Endothelial cell of umbilical vein (primary cell): ENCODE measurements at regions not wholly inside any gene's neighbourhood (a gene's known extent, or its start where the extent isn't known, plus 50 kb on each side); places are given as distances from the start of the nearest gene placed in this dataset.

Experiments
- BruUV-seq: library from RNA; stranded (reverse); fragments of 400-500 nt; replicated peaks from 2 replicates; lab custom pipeline; 2021; lab: Mats Ljungman, UMichigan
- CTCF ChIA-PET: fragments of 300-600, 350-600 bp; sonication (Branson Sonifier 250); formaldehyde crosslinking; loops from one replicate; lab custom pipeline; 2021; ENCODE audit warnings: antibody characterized with exemption, inconsistent platforms; lab: Charles Lee
- POLR2A ChIA-PET: fragments of 300-600, 350-600 bp; sonication (Branson Sonifier 250); formaldehyde crosslinking; loops from one replicate; lab custom pipeline; 2021; ENCODE audit warnings: antibody characterized with exemption, inconsistent platforms; lab: Charles Lee
- DNase-seq: peaks from one replicate; pipeline ENCODE4 v3.0.0-alpha.2; 2011; ENCODE audit warnings: low read depth, low spot score
- FAIRE-seq: peaks from 2 replicates; lab custom pipeline; 2011; peaks lifted over from hg19 to GRCh38; lab: Jason Lieb, UNC
- H2AFZ ChIP-seq: 2 replicates; pipeline ENCODE4 v1.6.0; 2012; ENCODE audit warnings: low read depth, low read length, control low read depth, inconsistent platforms
- H3K27ac ChIP-seq: 2 replicates; pipeline ENCODE4 v1.5.1; 2011; ENCODE audit warnings: low read depth, mild to moderate bottlenecking, control low read depth, low read length, moderate library complexity; ENCODE audit not compliant: insufficient read depth
- H3K27me3 ChIP-seq, 2 experiments: 2 replicates each; pipeline versions ENCODE4 v1.6.0 to v1.6.1; 2011; ENCODE audit warnings: low read length in 2 of 2, mixed read lengths in 1 of 2; ENCODE audit not compliant: control insufficient read depth in 2 of 2, insufficient read depth in 2 of 2
- H3K36me3 ChIP-seq, 2 experiments: 2 replicates in 1 of 2; 3 replicates in 1 of 2; pipeline ENCODE4 v1.5.1; 2011; ENCODE audit warnings: low read length in 2 of 2, mild to moderate bottlenecking in 1 of 2, moderate library complexity in 1 of 2; ENCODE audit not compliant: control insufficient read depth in 2 of 2, insufficient read depth in 2 of 2; ENCODE audit errors: extremely low read depth in 1 of 2
- H3K4me1 ChIP-seq: 3 replicates; pipeline ENCODE4 v1.5.1; 2011; ENCODE audit warnings: mild to moderate bottlenecking, low read length; ENCODE audit not compliant: control insufficient read depth, insufficient read depth; ENCODE audit errors: extremely low read depth
- H3K4me2 ChIP-seq: 2 replicates; pipeline ENCODE4 v1.6.1; 2011; ENCODE audit warnings: low read length, control low read depth, mixed read lengths; ENCODE audit not compliant: insufficient read depth
- H3K4me3 ChIP-seq, 3 experiments: fragments of 200-600 bp in 1 of 3; sonication (generic), shearing (Covaris generic) in 1 of 3; replicated peaks in 1 of 3; 2 replicates each; pipeline ENCODE4 v1.5.1; 2011 to 2016; ENCODE audit warnings: control low read depth in 3 of 3, low read length in 3 of 3, mild to moderate bottlenecking in 2 of 3, inconsistent platforms in 1 of 3, low read depth in 1 of 3, moderate library complexity in 1 of 3; ENCODE audit not compliant: insufficient read depth in 1 of 3
- H3K79me2 ChIP-seq: 2 replicates; pipeline ENCODE4 v1.6.0; 2012; ENCODE audit warnings: low read length, inconsistent platforms; ENCODE audit not compliant: control insufficient read depth, insufficient read depth
- H3K9ac ChIP-seq: replicated peaks from 2 replicates; pipeline ENCODE3; 2011; ENCODE audit warnings: low read length, control low read depth; ENCODE audit not compliant: insufficient read depth; ENCODE audit errors: extremely low read depth
- H3K9me1 ChIP-seq: replicated peaks from 3 replicates; pipeline ENCODE4 v1.6.0; 2011; ENCODE audit warnings: mild to moderate bottlenecking, low read length; ENCODE audit not compliant: control insufficient read depth, insufficient read depth; ENCODE audit errors: extremely low read depth
- H3K9me3 ChIP-seq: replicated peaks from 2 replicates; pipeline ENCODE4 v1.5.1; 2012; ENCODE audit warnings: low read length, inconsistent platforms; ENCODE audit not compliant: control insufficient read depth, insufficient read depth
- H4K20me1 ChIP-seq: replicated peaks from 2 replicates; pipeline ENCODE3; 2011; ENCODE audit warnings: mild to moderate bottlenecking, low read length; ENCODE audit not compliant: control insufficient read depth, insufficient read depth; ENCODE audit errors: extremely low read depth
- CTCF ChIP-seq, 2 donors: IDR thresholded peaks; 1 replicate in 1 of 2; 2 replicates in 1 of 2; pipeline ENCODE4 v1.5.1; 2011; ENCODE audit warnings: low read length in 2 of 2, mild to moderate bottlenecking in 2 of 2, moderate library complexity in 2 of 2, control low read depth in 1 of 2, inconsistent platforms in 1 of 2, low read depth in 1 of 2; ENCODE audit not compliant: insufficient read depth in 1 of 2; ENCODE audit errors: extremely low read depth in 1 of 2
- EZH2 ChIP-seq: IDR thresholded peaks from 2 replicates; pipeline ENCODE4 v1.6.1; 2012; ENCODE audit warnings: borderline replicate concordance, low read depth, mild to moderate bottlenecking, moderate library complexity, low read length, inconsistent platforms; ENCODE audit not compliant: severe bottlenecking
- FOS ChIP-seq: IDR thresholded peaks from 2 replicates; pipeline ENCODE4 v1.6.1; 2011; ENCODE audit warnings: mild to moderate bottlenecking, low read length, moderate library complexity, borderline replicate concordance; ENCODE audit not compliant: insufficient read depth
- JUN ChIP-seq: IDR thresholded peaks from 2 replicates; pipeline ENCODE4 v1.6.1; 2011; ENCODE audit warnings: borderline replicate concordance, low read depth; ENCODE audit not compliant: insufficient read length, insufficient read depth
- MYC ChIP-seq: IDR thresholded peaks from one replicate; pipeline ENCODE4 v1.6.1; 2011; ENCODE audit warnings: mild to moderate bottlenecking, low read depth, low read length
- POLR2AphosphoS5 ChIP-seq: IDR thresholded peaks from 2 replicates; pipeline ENCODE4 v1.6.1; 2012; ENCODE audit warnings: low read depth, mild to moderate bottlenecking, control low read depth, low read length, moderate library complexity; ENCODE audit not compliant: insufficient read depth
- dilution Hi-C: fragments of 300-500 bp; cut with MboI; formaldehyde crosslinking; loops from one replicate; pipeline ENCODE4 v1.15.0; 2019; ENCODE audit warnings: low sequenced_read_pairs; ENCODE audit not compliant: extremely low pct_ligation_motif_present
- intact Hi-C: fragments of 100-400 bp; cut with micrococcal nuclease; formaldehyde crosslinking; loops from one replicate; pipeline ENCODE4 v1.10.0; 2022

- H3K4me2 ChIP-seq, result no peak overlapping the region
- H3K27me3 ChIP-seq, result no peaks in the 10 kb centered on the region
- H3K9me3 ChIP-seq, result no peaks in the 10 kb centered on the region
- CTCF ChIA-PET, result interaction anchor here (0.6 kb wide), 1 partner anchor 184 kb away, joined by 3 read pairs; no protein-coding TSS in a partner anchor
- peak overlapping the region; percentile 52 for H3K27ac ChIP-seq
- POLR2A ChIA-PET, result no interaction called here
- no peak overlapping the region for H3K4me3 ChIP-seq
- no TSS peak for BruUV-seq
- DNase-seq, result peak; percentile 11
- no peaks in the 10 kb centered on the region for H3K9me1 ChIP-seq
- H3K4me1 ChIP-seq, result peaks cover 13% of the 10 kb centered on the region
- TF ChIP-seq JUN (no peak), CTCF (IDR thresholded peaks at IDR 0.05; ENCODE audit: extremely low read depth in 1 of 2, insufficient read depth in 1 of 2, low read depth in 1 of 2, low read length in 2 of 2) (no peak), EZH2 (no peak), MYC (no peak), POLR2AphosphoS5 (no peak), FOS (no peak)
- no peaks in the 10 kb centered on the region for H3K36me3 ChIP-seq
- dilution Hi-C loops (no loop called here), intact Hi-C loops (no loop called here)
- H2AFZ ChIP-seq, result peak overlapping the region; percentile 48
- no peak overlapping the region for H3K9ac ChIP-seq
- H4K20me1 ChIP-seq, result no peaks in the 10 kb centered on the region
- H3K79me2 ChIP-seq, result no peaks in the 10 kb centered on the region
- FAIRE-seq, result no peak
Measured at GRCh38 chr7:46569133-46569465, 648.0 kb upstream of the IGFBP3 start.
